Adrenal gland (tissue), 9 donors: ENCODE measurements at regions not wholly inside any gene's neighbourhood (a gene's known extent, or its start where the extent isn't known, plus 50 kb on each side); places are given as distances from the start of the nearest gene placed in this dataset.

Source experiments
- DNase-seq, 7 donors: peaks; one replicate each; pipeline ENCODE4 v3.0.0-alpha.2; 2019 to 2020
- H3K27ac ChIP-seq, 5 donors: fragments of 200-600 bp; sonication (generic) in 4 of 5; 1 replicate in 3 of 5; 2 replicates in 2 of 5; pipeline versions ENCODE4 v1.5.1 to v1.8.0; 2016 to 2020; ENCODE audit warnings: mild to moderate bottlenecking in 1 of 5
- H3K27me3 ChIP-seq: fragments of 200-600 bp; 2 replicates; pipeline ENCODE4 v1.8.0; 2021
- H3K36me3 ChIP-seq, 2 donors: fragments of 200-600 bp; replicated peaks in 1 of 2; 1 replicate in 1 of 2; 2 replicates in 1 of 2; pipeline versions ENCODE4 v1.5.1 to v1.8.0; 2018 to 2022
- H3K4me1 ChIP-seq, 2 donors: fragments of 200-600 bp; replicated peaks in 1 of 2; 1 replicate in 1 of 2; 2 replicates in 1 of 2; pipeline versions ENCODE4 v1.5.1 to v1.8.0; 2018 to 2021
- H3K4me3 ChIP-seq, 4 donors: fragments of 200-600 bp; sonication (generic) in 3 of 4; one replicate each; pipeline ENCODE4 v1.5.1; 2016 to 2018
- H3K9me3 ChIP-seq, 3 donors: fragments of 200-600 bp; sonication (generic) in 1 of 3; replicated peaks in 1 of 3; 1 replicate in 2 of 3; 2 replicates in 1 of 3; pipeline versions ENCODE4 v1.5.1 to v1.8.0; 2016 to 2021
- POLR2A ChIP-seq, 2 donors: fragments of 450-650 bp; IDR thresholded peaks; one replicate each; pipeline ENCODE4 v1.6.1; 2017; ENCODE audit warnings: antibody characterized with exemption in 2 of 2, mild to moderate bottlenecking in 2 of 2, moderate library complexity in 1 of 2
- WGBS, 4 donors: extraction: QIAGEN DNeasy Blood & Tissue Kit in 2 of 4; methylation state at CpG; one replicate each; pipeline versions ENCODE4 v1.1.5 to v1.1.7; 2013 to 2017; 5-methylcytosine and 5-hydroxymethylcytosine counted together
- intact Hi-C, 2 donors: fragments of 100-400 bp; cut with DNase I; formaldehyde crosslinking; loops; one replicate each; pipeline versions ENCODE4 v1.14.1 to v1.15.0; 2022 to 2023
- TF ChIP-seq, protein P1 (sequence below), 6 experiments: fragments of 450-650 bp in 4 of 6; fragments of 200-600 bp in 2 of 6; sonication (generic) in 1 of 6; IDR thresholded peaks; 1 replicate in 5 of 6; 2 replicates in 1 of 6; pipeline versions ENCODE4 v1.5.1 to v1.8.0; 2016 to 2021; ENCODE audit warnings: antibody characterized with exemption in 6 of 6, mild to moderate bottlenecking in 2 of 6, moderate library complexity in 1 of 6
- donor health status: healthy with polysubstance abuse.
- donor health status: Bipolar disorder and iron deficiency.
- donor health status: DM: yes; HTN: yes; CAD: no.
- donor health status: DM: no; HTN: no; CAD: no.
- donor health status: DM: no; HTN: no; CAD: no.

DNA sequence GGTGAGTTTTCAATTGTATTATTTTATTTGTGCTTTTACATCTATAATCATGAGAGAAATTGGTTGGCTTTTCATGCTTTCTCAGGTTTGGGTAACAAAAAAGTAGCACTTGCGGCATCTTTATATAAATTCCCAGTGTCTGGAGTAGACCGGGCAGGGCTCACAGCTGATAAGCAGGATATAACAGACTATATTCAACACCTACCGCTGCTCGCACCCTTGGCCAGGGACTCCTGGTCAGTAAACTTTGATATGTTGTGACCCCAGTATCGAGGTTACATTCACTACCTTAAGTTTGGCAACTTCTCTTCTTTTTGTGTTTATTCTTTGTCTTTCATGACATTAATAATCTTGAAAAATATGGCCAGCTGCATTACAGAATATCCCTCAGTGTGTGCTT, 343.4 kb downstream of the TBC1D32 start:
- 79 to 88% (median 86%) methylated on average over 5 of the region's 5 CpGs for WGBS, 4 donors
- Histone ChIP-seq H3K9me3 (no peaks in the 10 kb centered on the region), H3K27me3 (no peaks in the 10 kb centered on the region), H3K4me1 (no peaks in the 10 kb centered on the region), H3K36me3 (no peaks in the 10 kb centered on the region), H3K4me3 (no peak overlapping the region), H3K27ac (no peak overlapping the region)
- DNase-seq = no peak
- intact Hi-C loops = no loop called here
- TF ChIP-seq, protein P1, sequence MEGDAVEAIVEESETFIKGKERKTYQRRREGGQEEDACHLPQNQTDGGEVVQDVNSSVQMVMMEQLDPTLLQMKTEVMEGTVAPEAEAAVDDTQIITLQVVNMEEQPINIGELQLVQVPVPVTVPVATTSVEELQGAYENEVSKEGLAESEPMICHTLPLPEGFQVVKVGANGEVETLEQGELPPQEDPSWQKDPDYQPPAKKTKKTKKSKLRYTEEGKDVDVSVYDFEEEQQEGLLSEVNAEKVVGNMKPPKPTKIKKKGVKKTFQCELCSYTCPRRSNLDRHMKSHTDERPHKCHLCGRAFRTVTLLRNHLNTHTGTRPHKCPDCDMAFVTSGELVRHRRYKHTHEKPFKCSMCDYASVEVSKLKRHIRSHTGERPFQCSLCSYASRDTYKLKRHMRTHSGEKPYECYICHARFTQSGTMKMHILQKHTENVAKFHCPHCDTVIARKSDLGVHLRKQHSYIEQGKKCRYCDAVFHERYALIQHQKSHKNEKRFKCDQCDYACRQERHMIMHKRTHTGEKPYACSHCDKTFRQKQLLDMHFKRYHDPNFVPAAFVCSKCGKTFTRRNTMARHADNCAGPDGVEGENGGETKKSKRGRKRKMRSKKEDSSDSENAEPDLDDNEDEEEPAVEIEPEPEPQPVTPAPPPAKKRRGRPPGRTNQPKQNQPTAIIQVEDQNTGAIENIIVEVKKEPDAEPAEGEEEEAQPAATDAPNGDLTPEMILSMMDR (IDR thresholded peaks at IDR 0.05) = no peak
- TF ChIP-seq POLR2A (IDR thresholded peaks at IDR 0.05) = no peak

DNA sequence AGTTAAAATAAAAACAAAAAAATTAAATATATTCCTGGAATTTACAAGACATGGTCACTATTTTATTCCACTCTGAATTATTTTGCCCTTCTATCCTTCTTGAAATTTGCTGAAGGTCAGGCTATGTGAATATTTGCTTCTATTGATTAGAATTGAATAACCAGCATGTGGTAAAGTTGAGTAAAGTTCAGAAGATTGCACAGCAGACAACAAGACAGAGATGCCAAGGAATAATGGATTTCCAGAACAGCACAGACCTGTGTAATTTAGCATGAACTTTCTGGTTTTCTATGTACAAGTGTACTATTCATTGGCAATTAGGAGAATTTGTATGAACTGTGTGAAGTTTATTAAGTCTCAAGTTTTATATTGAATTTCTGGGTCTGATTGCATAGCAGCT, 352.4 kb downstream of the TBC1D32 start:
- no peaks in the 10 kb centered on the region for H3K27me3 ChIP-seq
- no peak for DNase-seq
- H3K9me3 ChIP-seq = no peaks in the 10 kb centered on the region
- no peak for TF ChIP-seq POLR2A (IDR thresholded peaks at IDR 0.05)
- TF ChIP-seq, protein P1 (IDR thresholded peaks at IDR 0.05) = no peak
- H3K4me3 ChIP-seq = no peak overlapping the region
- H3K27ac ChIP-seq = no peak overlapping the region
- H3K36me3 ChIP-seq = no peaks in the 10 kb centered on the region
- no peaks in the 10 kb centered on the region for H3K4me1 ChIP-seq
- intact Hi-C loops = no loop called here

DNA sequence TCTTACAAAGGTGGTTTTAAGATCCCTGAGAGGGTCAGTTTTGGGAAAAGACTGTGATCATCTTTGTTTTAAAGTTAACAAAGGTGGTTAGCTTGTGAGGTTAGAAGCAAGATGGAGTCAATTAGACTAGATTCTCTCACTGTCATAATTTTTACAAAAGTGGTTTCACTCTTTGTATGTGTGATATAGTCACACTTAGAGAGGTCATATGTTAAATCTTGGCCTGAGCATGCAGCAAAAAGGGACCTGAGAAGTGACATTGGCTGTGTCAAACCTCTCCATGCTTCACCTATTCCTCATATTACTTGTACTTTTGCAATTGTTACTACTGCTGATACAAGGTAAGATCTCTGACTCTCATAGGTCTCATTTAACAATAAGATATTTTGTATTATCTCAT, 368.0 kb downstream of the TBC1D32 start:
- Histone ChIP-seq H3K4me3 (no peak overlapping the region), H3K4me1 (no peaks in the 10 kb centered on the region), H3K36me3 (no peaks in the 10 kb centered on the region), H3K27ac (no peak overlapping the region), H3K27me3 (no peaks in the 10 kb centered on the region), H3K9me3 (no peaks in the 10 kb centered on the region)
- no peak for DNase-seq
- TF ChIP-seq POLR2A (IDR thresholded peaks at IDR 0.05) = no peak
- TF ChIP-seq, protein P1 (IDR thresholded peaks at IDR 0.05) = no peak
- intact Hi-C loops = no loop called here

DNA sequence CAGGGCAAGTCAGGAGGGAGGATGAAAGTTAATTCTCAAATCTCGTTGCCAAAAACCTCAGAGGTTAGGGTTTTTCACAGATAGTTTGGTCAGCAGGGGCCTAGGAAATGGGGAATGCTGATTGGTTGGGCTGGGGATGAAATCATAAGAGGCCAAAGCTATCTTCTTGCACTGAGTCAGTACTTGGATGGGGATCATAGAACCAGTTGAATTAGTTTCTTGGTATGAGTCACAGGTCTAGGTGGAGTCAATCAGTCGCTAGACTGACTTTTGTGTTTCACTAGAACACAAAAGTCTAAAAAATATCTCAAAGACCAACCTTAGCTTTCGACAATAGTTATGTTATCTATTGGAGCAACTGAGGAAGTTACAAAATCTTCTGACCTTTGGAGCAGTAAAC, 368.5 kb downstream of the TBC1D32 start:
- WGBS, 4 donors = 68 to 79% (median 77%) methylated on average over 3 of the region's 3 CpGs
- DNase-seq = no peak
- H3K36me3 ChIP-seq = no peaks in the 10 kb centered on the region

More for the DNA sequence above, 368.5 kb downstream of the TBC1D32 start:
- Histone ChIP-seq H3K27me3 (no peaks in the 10 kb centered on the region), H3K4me1 (no peaks in the 10 kb centered on the region), H3K9me3 (no peaks in the 10 kb centered on the region), H3K27ac (no peak overlapping the region), H3K4me3 (no peak overlapping the region)
- intact Hi-C loops = no loop called here
- TF ChIP-seq, protein P1 (IDR thresholded peaks at IDR 0.05) = no peak
- no peak for TF ChIP-seq POLR2A (IDR thresholded peaks at IDR 0.05)
